GM19467 (cell line): ENCODE measurements at regions not wholly inside any gene's neighbourhood (a gene's known extent, or its start where the extent isn't known, plus 50 kb on each side); places are given as distances from the start of the nearest gene placed in this dataset.
"Not testable (repeated sequence)": the region's sequence is repeated elsewhere in the genome, so short reads cannot be mapped to it uniquely, and the experiment has no call there.

Source experiments
- ATAC-seq: cut with Tn5 transposase; IDR thresholded peaks from one replicate; pipeline ENCODE4 v1.9.1; 2021; ENCODE audit warnings: mild to moderate bottlenecking, moderate library complexity; ENCODE audit not compliant: unreplicated experiment

- ATAC-seq = no peak
Observed at GRCh38 chr9:106177216-106177615, 482.9 kb downstream of the TMEM38B start.

GRCh38 chr9:106179191-106179590, 484.9 kb downstream of the TMEM38B start:
- ATAC-seq = no peak

DNA sequence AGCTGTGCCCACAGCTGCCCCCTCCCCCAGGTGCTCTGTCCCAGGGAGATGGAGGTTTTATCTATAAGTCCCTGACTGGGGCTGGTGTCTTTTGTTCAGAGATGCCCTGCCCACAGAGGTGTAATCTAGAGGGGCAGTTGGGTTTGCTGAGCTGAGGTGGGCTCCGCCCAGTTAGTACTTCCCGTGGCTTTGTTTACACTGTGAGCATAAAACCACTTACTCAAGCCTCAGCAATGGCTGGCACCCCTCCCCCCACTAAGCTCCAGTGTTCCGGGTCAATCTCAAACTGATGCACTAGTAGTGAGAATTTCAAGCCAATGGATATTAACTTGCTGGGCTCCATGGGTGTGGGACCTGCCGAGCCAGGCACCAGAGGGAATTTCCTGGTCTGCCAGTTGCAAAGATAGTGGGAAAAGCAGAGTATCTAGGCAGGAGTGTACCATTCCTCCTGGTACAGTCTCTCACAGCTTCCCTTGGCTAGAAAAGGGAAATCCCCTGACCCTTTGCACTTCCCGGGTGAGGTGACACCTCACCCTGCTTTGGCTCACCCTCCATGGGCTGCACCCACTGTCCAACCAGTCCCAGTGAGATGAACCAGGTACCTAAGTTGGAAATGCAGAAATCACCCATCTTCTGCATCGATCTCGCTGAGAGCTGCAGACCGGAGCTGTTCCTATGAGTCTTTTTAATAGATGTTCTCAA, 509.6 kb downstream of the TMEM38B start:
- not testable (repeated sequence) for ATAC-seq

DNA sequence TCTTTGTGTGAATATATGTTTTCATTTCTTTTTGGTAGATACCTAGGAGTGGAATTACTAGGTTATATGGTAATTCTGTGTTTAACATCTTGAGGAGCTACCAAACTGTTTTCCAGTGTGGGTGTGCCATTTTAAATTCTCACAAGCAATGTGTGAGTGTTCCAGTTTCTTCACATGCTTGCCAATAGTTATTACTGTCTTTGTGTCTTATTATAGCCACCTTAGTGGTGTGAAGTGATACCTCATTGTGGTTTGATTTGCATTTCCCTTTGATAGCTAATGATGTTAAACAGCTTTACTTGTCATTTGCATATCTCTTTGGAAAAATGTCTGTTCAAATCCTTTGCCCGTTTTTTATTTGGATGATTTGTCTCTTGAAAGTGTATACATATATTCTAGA, 513.0 kb downstream of the TMEM38B start:
- ATAC-seq = no peak

DNA sequence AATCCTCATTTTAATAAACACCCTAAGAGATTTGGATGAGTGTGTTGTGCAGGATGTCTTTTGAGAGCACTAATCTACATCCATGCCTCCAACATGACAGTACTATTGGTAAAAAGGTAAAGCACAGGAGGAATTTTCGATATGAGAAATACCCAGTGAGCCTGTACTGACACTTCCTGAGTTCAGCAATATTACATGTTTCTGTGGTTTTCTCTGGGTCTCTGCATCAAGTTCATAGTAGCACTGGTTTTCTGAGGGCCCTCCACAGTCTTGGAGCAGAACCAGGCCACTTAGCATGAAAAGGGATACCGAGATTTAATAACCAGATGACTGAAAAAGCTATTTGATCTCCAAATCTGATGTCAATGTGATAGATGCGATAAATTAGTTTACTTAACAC, 524.1 kb downstream of the TMEM38B start:
- ATAC-seq = peak; percentile 79

DNA sequence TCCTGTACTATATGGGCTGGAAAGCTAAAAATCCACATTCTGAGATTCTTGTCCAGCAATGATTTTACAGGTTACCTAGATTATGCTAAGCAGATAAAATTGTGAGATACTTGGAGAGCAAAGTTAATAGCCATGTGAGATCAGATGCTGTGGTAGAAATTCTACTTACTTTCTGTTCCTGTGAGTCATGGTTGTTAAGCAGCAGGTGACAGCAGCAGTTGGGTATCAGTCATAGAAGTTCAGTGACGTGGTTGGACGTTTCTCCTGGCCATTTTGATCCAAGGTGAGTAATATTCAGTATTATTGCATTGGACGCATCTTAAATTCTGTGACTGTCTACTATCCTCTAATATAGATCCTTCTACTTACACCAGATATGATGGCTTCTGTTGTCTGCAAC, 524.5 kb downstream of the TMEM38B start:
- peak; percentile 50 for ATAC-seq

DNA sequence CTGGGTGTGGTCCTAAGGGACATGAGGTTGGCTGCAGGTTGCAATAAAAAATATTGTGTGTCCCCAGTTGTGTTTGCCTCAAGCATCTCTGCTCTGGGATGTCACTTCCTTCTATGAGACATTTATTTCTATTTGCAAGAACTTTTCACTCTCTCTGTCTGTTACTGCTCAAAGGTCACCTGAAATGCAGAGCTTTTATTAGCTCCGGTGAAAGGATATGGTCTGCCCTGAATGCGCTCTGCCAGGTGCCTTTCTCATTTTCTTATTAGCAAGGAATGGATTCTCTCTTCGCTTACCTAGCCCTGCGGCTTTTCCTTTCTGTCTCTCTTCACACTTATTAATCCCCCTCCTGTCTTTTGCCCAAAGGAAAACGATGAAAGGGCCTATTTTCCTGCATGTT, 526.1 kb downstream of the TMEM38B start:
- ATAC-seq = no peak

DNA sequence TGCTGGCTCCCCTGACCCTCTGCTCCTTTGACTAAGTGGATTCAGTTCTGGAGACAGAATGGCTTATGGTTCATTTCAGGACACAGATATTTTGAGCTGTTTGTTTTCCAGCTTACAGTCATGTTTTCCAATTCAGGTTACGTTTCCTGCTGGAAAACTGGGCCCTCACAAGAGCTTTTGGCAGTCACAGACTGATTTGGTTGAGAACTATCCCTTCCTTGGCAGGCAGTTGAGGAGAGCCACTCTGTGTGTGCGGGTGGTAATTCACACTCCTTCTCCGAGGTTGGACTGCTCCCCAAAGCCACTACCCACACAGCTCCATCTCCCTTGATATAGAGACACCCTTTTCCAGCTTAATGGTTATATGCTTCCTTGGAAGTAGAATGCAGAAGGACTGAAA, 534.5 kb downstream of the TMEM38B start:
- ATAC-seq = no peak

- no peak for ATAC-seq
Observed at GRCh38 chr9:106233116-106233515, 538.8 kb downstream of the TMEM38B start.

DNA sequence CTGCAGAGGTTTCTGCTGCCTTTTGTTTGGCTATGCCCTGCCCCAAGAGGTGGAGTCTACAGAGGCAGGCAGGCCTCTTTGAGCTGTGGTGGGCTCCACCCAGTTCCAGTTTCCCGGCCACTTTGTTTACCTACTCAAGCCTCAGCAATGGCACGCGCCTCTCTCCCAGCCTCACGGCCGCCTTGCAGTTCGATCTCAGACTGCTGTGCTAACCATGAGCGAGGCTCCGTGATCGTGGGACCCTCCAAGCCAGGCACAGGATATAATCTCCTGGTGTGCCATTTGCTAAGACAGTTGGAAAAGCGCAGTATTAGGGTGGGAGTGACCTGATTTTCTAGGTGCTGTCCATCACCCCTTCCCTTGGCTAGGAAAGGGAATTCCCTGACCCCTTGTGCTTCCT, 566.6 kb downstream of the TMEM38B start:
- not testable (repeated sequence) for ATAC-seq

DNA sequence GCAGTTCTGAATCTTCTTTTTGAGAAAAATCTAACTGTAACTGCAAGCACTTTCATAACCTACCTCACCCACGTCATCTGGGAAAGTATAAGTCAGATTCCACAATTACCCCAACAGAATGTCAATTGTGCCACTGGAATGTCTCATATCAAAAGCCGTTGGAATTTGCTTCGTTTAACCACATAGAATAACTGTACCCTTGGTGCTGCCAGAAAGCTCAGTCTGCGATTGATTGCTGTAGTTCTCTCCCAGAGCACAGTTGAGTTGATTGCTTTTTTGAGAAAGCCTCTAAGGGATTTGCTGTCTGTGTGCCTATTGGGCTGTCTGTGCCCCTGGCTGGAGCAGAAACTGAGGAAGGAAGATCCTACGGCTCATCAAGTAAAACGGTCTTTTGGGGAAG, 583.6 kb downstream of the TMEM38B start:
- no peak for ATAC-seq

GRCh38 chr9:106283769-106284168, 579.2 kb upstream of the ZNF462 start:
- no peak for ATAC-seq

DNA sequence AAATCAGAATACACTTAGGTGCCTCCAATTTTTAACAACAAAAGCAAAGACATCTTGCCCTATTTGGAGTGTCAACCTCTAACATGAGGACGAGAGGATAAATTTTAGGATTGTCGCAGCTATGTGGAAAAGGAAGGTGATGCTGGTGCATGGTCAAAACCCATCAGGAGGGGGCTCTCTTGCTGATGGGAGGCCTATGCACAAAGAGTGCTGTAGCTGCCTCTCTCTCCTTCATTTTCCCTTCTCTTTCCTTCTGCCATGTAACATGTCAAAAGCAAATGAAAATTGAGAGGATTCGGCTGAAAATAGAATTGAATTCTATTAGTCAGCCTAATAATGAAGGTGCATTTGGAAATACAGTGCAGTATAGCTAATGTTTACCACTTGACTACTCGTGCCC, 578.7 kb upstream of the ZNF462 start:
- ATAC-seq = no peak

- no peak for ATAC-seq
Observed at GRCh38 chr9:106286249-106286648, 576.7 kb upstream of the ZNF462 start.

DNA sequence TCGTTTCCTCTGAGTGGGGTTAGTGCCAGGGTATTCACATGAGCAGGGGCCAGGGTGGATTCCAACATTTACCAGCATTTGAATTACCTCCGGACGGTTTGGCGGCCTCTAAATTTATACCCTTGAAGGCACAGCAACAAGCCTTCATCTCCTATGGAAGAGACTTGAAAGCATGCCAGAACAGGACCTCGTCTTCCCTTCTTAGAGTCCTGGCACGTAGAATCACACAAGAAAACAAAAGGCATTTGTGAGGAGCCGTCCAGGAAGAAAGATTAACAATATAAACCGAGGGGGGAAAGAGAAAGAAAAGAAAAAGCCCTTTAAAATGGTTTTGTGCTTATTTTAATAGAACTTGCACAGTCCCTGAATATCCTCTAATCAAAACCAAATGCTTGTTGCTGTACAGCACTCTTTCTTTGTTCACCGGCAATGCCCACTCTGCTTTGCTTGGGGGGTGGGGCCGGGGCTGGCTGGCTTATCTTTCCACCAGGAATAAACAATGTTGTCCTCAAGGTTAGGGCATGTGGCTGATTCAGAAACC, 575.8 kb upstream of the ZNF462 start:
- ATAC-seq = no peak

DNA sequence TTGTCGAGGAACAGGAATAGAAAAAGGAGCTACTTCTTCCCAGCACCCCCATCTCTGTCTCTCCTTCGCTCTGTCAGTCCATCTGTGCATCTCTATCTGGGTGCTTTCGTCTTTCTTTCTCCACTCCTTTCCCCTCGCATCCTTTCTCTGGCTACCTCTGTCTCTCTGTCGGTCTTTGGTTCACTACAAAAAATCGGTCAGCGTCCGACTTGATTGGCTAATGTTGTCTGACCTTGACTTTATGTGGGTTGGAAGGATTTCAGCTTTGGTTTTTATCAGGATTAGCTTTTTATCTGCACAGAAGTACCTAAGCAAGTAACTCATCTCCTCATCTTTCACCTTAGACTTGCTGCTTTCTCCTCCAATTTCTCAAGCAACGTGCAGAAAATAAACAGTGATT, 575.2 kb upstream of the ZNF462 start:
- no peak for ATAC-seq

DNA sequence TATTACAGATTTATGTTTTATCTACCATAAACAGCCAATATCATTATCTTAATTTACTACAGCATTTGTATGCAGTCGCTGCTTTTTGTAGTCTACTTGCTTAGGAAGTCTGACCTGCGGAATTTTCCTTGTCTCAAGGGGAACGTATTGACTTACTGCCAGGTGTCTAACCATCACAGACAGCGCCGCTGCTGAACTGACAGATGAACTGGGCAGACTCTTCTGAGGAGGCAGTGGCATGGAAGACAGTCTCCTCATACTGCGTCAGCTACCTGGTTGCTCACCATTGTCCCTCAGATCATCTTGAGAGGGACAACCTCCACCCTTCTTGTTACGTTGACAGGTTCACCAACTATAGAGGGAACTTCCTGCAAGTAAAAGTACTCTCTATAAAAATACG, 574.3 kb upstream of the ZNF462 start:
- ATAC-seq = no peak

DNA sequence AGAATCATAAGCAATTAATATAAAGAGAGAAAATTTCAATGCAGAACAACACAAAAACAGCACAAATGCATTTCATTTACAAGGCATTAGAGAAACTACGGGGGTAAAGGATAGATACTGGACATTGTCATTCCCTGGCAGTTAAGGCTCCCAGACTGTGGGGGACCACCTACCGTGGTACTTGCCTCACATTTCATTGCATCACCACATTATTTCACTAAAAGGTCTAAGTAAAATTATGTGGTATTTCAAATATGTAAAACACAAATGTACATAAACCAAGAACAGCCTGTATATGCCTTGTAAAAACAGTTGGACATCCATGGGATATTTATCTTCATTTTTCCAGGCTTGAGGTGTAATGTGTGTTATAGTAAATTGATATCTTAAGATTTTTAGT, 571.2 kb upstream of the ZNF462 start:
- no peak for ATAC-seq

DNA sequence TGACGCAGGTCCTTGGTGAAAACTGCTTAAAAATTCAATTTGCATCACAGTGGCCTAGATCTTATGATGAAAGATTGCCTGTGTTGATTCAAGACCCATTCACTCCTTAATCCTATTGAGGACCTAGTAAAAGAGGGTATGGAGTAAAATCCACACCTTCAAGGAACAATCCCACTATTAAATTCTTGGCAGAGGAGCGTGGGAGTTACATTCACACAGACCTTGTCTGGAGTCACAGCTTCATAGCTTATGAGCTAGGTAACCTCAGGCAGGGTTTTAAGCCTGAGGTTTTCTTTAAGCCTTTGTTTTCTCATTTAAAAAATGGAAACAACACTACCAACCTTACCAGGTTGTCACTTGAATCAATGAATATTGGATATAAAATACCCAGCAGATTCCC, 566.5 kb upstream of the ZNF462 start:
- no peak for ATAC-seq

DNA sequence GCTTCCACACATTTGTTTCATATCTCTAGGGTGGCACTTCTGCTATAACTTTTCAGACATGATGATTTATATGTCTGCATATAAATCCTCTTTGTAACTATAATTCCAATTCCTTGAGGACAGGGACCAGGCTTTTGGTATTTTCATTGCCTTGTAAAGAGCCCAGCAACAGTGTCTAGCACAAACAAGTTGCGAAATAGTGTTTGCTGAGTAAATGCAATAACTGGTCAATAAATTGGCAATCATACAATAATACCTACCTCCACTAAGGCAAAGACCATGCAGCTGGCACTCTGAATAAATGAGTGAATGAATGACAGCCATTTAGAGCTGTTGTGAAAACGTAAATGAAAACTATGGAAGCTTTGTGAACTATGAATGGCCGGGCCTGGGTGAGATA, 564.0 kb upstream of the ZNF462 start:
- ATAC-seq = no peak

GRCh38 chr9:106304401-106304920, 558.5 kb upstream of the ZNF462 start:
- ATAC-seq = no peak

DNA sequence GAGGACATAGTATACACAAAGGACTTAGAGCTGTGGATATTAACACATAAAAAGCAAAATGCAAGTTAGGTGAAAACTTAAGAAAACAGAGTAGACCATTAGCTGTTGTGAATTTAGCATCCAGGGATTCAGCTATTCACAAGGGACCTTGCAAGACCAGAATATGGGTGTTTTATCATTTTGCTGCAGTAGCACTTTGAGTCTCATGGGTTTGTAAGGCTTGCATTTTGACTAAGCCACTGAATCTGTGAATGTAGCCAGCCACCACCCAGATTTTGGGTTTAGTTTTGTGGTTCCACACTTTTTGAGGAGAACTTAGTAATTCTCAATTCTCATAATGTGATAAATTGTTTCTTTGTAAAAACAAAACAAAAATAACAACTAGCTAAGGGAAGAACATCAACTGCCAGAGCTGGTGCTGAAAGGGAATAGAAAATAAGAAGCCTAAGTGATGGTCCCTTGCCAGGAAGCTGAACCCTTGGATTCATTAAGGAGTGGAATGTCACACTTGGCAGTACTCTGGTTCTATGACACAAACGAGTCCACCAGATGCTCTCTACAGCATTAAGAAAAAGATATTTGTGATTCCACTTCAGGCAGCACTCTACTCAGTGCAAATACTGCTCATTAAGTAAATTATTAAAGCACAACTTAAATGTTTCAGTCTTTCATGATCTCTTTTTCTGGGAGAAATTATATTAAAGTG, 557.4 kb upstream of the ZNF462 start:
- no peak for ATAC-seq
